ENCODE measurements at regions not wholly inside any gene's neighbourhood (a gene's known extent, or its start where the extent isn't known, plus 50 kb on each side); places are given as distances from the start of the nearest gene placed in this dataset.
"Not testable (repeated sequence)": the region's sequence is repeated elsewhere in the genome, so short reads cannot be mapped to it uniquely, and the experiment has no call there.

GRCh38 chr1:121016182-121017028, 126.8 kb downstream of the PPIAL4A start:
- H3K9me3 ChIP-seq (ENCODE audit: insufficient read depth, low read depth, low read length); H3F3A ChIP-seq (ENCODE audit: low read depth); H3K9ac ChIP-seq (ENCODE audit: low read depth, low read length, poor library complexity, severe bottlenecking); H3K4me3 ChIP-seq (ENCODE audit: low read length, poor library complexity, severe bottlenecking); H3K36me3 ChIP-seq (ENCODE audit: insufficient read depth, low read length); H3K9me2 ChIP-seq (replicated peaks; ENCODE audit: low read depth, low read length); H2AFZ ChIP-seq (ENCODE audit: low read length); H3K27me3 ChIP-seq (ENCODE audit: insufficient read depth, low read length, poor library complexity, severe bottlenecking); H3K4me1 ChIP-seq (ENCODE audit: insufficient read depth, low read length, poor library complexity, severe bottlenecking); H3K4me2 ChIP-seq (ENCODE audit: low read depth, low read length, poor library complexity, severe bottlenecking); H4K20me1 ChIP-seq (ENCODE audit: insufficient read depth, low read length, poor library complexity, severe bottlenecking); H3K79me2 ChIP-seq (ENCODE audit: insufficient read depth, low read length): not testable (repeated sequence)

- H3K4me2 ChIP-seq (ENCODE audit: low read depth, low read length, poor library complexity, severe bottlenecking); H4K20me1 ChIP-seq (ENCODE audit: insufficient read depth, low read length, poor library complexity, severe bottlenecking); H2AFZ ChIP-seq (ENCODE audit: low read length); H3K9me3 ChIP-seq (ENCODE audit: insufficient read depth, low read depth, low read length); H3K9me2 ChIP-seq (replicated peaks; ENCODE audit: low read depth, low read length); H3K79me2 ChIP-seq (ENCODE audit: insufficient read depth, low read length); H3K4me1 ChIP-seq (ENCODE audit: insufficient read depth, low read length, poor library complexity, severe bottlenecking); H3K9ac ChIP-seq (ENCODE audit: low read depth, low read length, poor library complexity, severe bottlenecking); H3K36me3 ChIP-seq (ENCODE audit: insufficient read depth, low read length); H3F3A ChIP-seq (ENCODE audit: low read depth); H3K27me3 ChIP-seq (ENCODE audit: insufficient read depth, low read length, poor library complexity, severe bottlenecking): not testable (repeated sequence)
- peak overlapping the region; percentile 44 for H3K4me3 ChIP-seq (ENCODE audit: low read length, poor library complexity, severe bottlenecking)
Measured at GRCh38 chr1:121019715-121020349, 130.3 kb downstream of the PPIAL4A start.

- H3K9me2 ChIP-seq (replicated peaks; ENCODE audit: low read depth, low read length); H3K4me1 ChIP-seq (ENCODE audit: insufficient read depth, low read length, poor library complexity, severe bottlenecking); H3K4me2 ChIP-seq (ENCODE audit: low read depth, low read length, poor library complexity, severe bottlenecking); H3K36me3 ChIP-seq (ENCODE audit: insufficient read depth, low read length); H2AFZ ChIP-seq (ENCODE audit: low read length); H3K9me3 ChIP-seq (ENCODE audit: insufficient read depth, low read depth, low read length); H3K27me3 ChIP-seq (ENCODE audit: insufficient read depth, low read length, poor library complexity, severe bottlenecking); H3F3A ChIP-seq (ENCODE audit: low read depth); H3K79me2 ChIP-seq (ENCODE audit: insufficient read depth, low read length); H4K20me1 ChIP-seq (ENCODE audit: insufficient read depth, low read length, poor library complexity, severe bottlenecking); H3K9ac ChIP-seq (ENCODE audit: low read depth, low read length, poor library complexity, severe bottlenecking): not testable (repeated sequence)
- peak overlapping the region; percentile 44 for H3K4me3 ChIP-seq (ENCODE audit: low read length, poor library complexity, severe bottlenecking)
Measured at GRCh38 chr1:121020350-121021236, 131.0 kb downstream of the PPIAL4A start.

GRCh38 chr1:121021716-121022115, 132.1 kb downstream of the PPIAL4A start:
- not testable (repeated sequence) for H3K9me2 ChIP-seq (replicated peaks; ENCODE audit: low read depth, low read length); H3K4me2 ChIP-seq (ENCODE audit: low read depth, low read length, poor library complexity, severe bottlenecking); H4K20me1 ChIP-seq (ENCODE audit: insufficient read depth, low read length, poor library complexity, severe bottlenecking); H3K9ac ChIP-seq (ENCODE audit: low read depth, low read length, poor library complexity, severe bottlenecking); H3F3A ChIP-seq (ENCODE audit: low read depth); H3K9me3 ChIP-seq (ENCODE audit: insufficient read depth, low read depth, low read length); H2AFZ ChIP-seq (ENCODE audit: low read length); H3K4me1 ChIP-seq (ENCODE audit: insufficient read depth, low read length, poor library complexity, severe bottlenecking); H3K27me3 ChIP-seq (ENCODE audit: insufficient read depth, low read length, poor library complexity, severe bottlenecking); H3K36me3 ChIP-seq (ENCODE audit: insufficient read depth, low read length); H3K4me3 ChIP-seq (ENCODE audit: low read length, poor library complexity, severe bottlenecking); H3K79me2 ChIP-seq (ENCODE audit: insufficient read depth, low read length)

GRCh38 chr1:121032878-121033494, 143.4 kb downstream of the PPIAL4A start:
- not testable (repeated sequence) for H3K27me3 ChIP-seq (ENCODE audit: insufficient read depth, low read length, poor library complexity, severe bottlenecking); H4K20me1 ChIP-seq (ENCODE audit: insufficient read depth, low read length, poor library complexity, severe bottlenecking); H3K79me2 ChIP-seq (ENCODE audit: insufficient read depth, low read length); H3K36me3 ChIP-seq (ENCODE audit: insufficient read depth, low read length); H3K9ac ChIP-seq (ENCODE audit: low read depth, low read length, poor library complexity, severe bottlenecking); H3K4me1 ChIP-seq (ENCODE audit: insufficient read depth, low read length, poor library complexity, severe bottlenecking); H3K9me2 ChIP-seq (replicated peaks; ENCODE audit: low read depth, low read length); H3F3A ChIP-seq (ENCODE audit: low read depth); H2AFZ ChIP-seq (ENCODE audit: low read length); H3K4me3 ChIP-seq (ENCODE audit: low read length, poor library complexity, severe bottlenecking); H3K9me3 ChIP-seq (ENCODE audit: insufficient read depth, low read depth, low read length); H3K4me2 ChIP-seq (ENCODE audit: low read depth, low read length, poor library complexity, severe bottlenecking)

GRCh38 chr1:121036792-121037191, 147.2 kb downstream of the PPIAL4A start:
- not testable (repeated sequence) for H3K79me2 ChIP-seq (ENCODE audit: insufficient read depth, low read length); H2AFZ ChIP-seq (ENCODE audit: low read length); H3K4me3 ChIP-seq (ENCODE audit: low read length, poor library complexity, severe bottlenecking); H3K9ac ChIP-seq (ENCODE audit: low read depth, low read length, poor library complexity, severe bottlenecking); H3K4me2 ChIP-seq (ENCODE audit: low read depth, low read length, poor library complexity, severe bottlenecking); H3K4me1 ChIP-seq (ENCODE audit: insufficient read depth, low read length, poor library complexity, severe bottlenecking); H3K9me3 ChIP-seq (ENCODE audit: insufficient read depth, low read depth, low read length); H3F3A ChIP-seq (ENCODE audit: low read depth); H4K20me1 ChIP-seq (ENCODE audit: insufficient read depth, low read length, poor library complexity, severe bottlenecking); H3K36me3 ChIP-seq (ENCODE audit: insufficient read depth, low read length); H3K9me2 ChIP-seq (replicated peaks; ENCODE audit: low read depth, low read length); H3K27me3 ChIP-seq (ENCODE audit: insufficient read depth, low read length, poor library complexity, severe bottlenecking)

GRCh38 chr1:121040974-121041373, 143.2 kb downstream of the FAM72B start:
- H2AFZ ChIP-seq (ENCODE audit: low read length); H3K79me2 ChIP-seq (ENCODE audit: insufficient read depth, low read length); H3K9me3 ChIP-seq (ENCODE audit: insufficient read depth, low read depth, low read length); H3K9me2 ChIP-seq (replicated peaks; ENCODE audit: low read depth, low read length); H3K4me2 ChIP-seq (ENCODE audit: low read depth, low read length, poor library complexity, severe bottlenecking); H3F3A ChIP-seq (ENCODE audit: low read depth); H3K9ac ChIP-seq (ENCODE audit: low read depth, low read length, poor library complexity, severe bottlenecking); H3K27me3 ChIP-seq (ENCODE audit: insufficient read depth, low read length, poor library complexity, severe bottlenecking); H4K20me1 ChIP-seq (ENCODE audit: insufficient read depth, low read length, poor library complexity, severe bottlenecking); H3K36me3 ChIP-seq (ENCODE audit: insufficient read depth, low read length); H3K4me3 ChIP-seq (ENCODE audit: low read length, poor library complexity, severe bottlenecking); H3K4me1 ChIP-seq (ENCODE audit: insufficient read depth, low read length, poor library complexity, severe bottlenecking): not testable (repeated sequence)

All from Loucy (cell line).